ENCODE measurements at regions not wholly inside any gene's neighbourhood (a gene's known extent, or its start where the extent isn't known, plus 50 kb on each side); places are given as distances from the start of the nearest gene placed in this dataset.

GRCh38 chr7:84669177-84669732, 474.7 kb upstream of the SEMA3A start:
- no peak for DNase-seq (ENCODE audit: low spot score)
- H3K4me3 ChIP-seq: no peak overlapping the region
- no peak overlapping the region for H3K27ac ChIP-seq
- TF ChIP-seq CTCF (IDR thresholded peaks at IDR 0.05): no peak

GRCh38 chr7:84668116-84668515, 473.5 kb upstream of the SEMA3A start:
- TF ChIP-seq CTCF (IDR thresholded peaks at IDR 0.05): no peak
- Histone ChIP-seq H3K4me3 (no peak overlapping the region), H3K27ac (no peak overlapping the region)
- no peak for DNase-seq (ENCODE audit: low spot score)

GRCh38 chr7:84666651-84667050, 472.1 kb upstream of the SEMA3A start:
- no peak for DNase-seq (ENCODE audit: low spot score)
- H3K4me3 ChIP-seq: no peak overlapping the region
- no peak overlapping the region for H3K27ac ChIP-seq
- TF ChIP-seq CTCF (IDR thresholded peaks at IDR 0.05): no peak

DNA sequence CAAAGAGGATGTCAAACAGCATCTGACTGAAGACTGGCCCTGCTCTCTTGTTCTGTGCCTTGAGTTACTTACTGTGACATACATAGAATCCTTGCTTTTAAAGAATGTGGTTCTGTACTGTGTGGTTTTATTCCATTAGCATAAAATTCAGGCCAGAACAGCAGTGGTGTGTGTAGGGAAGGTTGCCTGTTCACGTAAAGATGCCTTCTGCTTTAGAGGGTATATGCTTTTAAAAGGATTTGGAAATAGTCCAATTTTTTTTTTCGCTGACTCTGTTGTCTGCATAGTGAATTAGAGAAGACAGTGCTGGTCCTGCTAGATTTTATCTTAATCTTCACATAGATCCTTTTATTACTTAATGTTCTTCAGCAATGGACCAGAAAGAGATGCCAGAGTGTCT, 470.8 kb upstream of the SEMA3A start:
- no peak overlapping the region for H3K4me3 ChIP-seq
- no peak for TF ChIP-seq CTCF (IDR thresholded peaks at IDR 0.05)
- DNase-seq (ENCODE audit: low spot score): no peak

DNA sequence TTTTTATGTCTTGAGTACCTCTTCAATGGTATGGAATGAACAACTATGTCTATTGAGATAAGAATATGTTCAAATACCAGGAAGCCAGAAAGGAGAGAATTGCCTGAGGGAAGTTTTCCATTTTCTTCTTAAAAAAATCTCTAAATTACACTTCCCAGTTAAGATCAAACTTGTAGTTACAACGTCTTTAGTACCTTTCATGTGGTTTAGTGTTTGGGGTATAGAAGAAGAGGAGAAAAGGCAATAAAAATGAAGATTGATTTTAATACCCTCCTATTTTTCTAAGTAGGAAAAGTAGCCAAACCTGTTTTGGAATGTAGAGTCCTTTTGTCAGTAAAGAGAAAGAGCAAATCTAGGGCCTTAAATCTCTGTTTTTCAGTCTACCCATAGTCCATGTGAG, 470.0 kb upstream of the SEMA3A start:
- DNase-seq (ENCODE audit: low spot score): no peak
- Histone ChIP-seq H3K27ac (no peak overlapping the region), H3K4me3 (no peak overlapping the region)
- no peak for TF ChIP-seq CTCF (IDR thresholded peaks at IDR 0.05)

More for the DNA sequence above, 470.8 kb upstream of the SEMA3A start:
- no peak overlapping the region for H3K27ac ChIP-seq

DNA sequence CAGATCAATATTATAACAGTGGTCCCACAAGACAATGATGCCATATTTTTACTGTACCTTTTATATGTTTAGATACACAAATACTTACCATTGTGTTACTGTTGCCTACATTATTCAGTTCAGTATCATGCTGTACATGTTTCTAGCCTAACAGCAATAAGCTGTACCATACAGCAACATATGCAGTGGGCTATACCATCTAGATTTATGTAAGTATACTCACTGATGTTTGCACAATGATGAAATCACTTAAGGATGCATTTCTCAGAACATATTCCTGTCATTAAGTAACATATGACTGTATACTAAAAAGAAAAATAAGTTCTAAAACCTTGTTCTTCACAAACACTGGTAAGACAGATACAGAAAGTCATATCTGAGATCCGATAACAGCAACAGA, 468.6 kb upstream of the SEMA3A start:
- H3K27ac ChIP-seq: no peak overlapping the region
- DNase-seq (ENCODE audit: low spot score): no peak
- H3K4me3 ChIP-seq: no peak overlapping the region
- no peak for TF ChIP-seq CTCF (IDR thresholded peaks at IDR 0.05)

- H3K4me3 ChIP-seq: no peak overlapping the region
- no peak for TF ChIP-seq CTCF (IDR thresholded peaks at IDR 0.05)
- H3K27ac ChIP-seq: no peak overlapping the region
- no peak for DNase-seq (ENCODE audit: low spot score)
Measured at GRCh38 chr7:84658286-84658685, 463.7 kb upstream of the SEMA3A start.
